EH (cell line): ENCODE measurements at regions not wholly inside any gene's neighbourhood (a gene's known extent, or its start where the extent isn't known, plus 50 kb on each side); places are given as distances from the start of the nearest gene placed in this dataset.

Experiments
- DNase-seq: peaks from one replicate; pipeline ENCODE4 v3.0.0-alpha.2; 2015; ENCODE audit warnings: low read depth

DNA sequence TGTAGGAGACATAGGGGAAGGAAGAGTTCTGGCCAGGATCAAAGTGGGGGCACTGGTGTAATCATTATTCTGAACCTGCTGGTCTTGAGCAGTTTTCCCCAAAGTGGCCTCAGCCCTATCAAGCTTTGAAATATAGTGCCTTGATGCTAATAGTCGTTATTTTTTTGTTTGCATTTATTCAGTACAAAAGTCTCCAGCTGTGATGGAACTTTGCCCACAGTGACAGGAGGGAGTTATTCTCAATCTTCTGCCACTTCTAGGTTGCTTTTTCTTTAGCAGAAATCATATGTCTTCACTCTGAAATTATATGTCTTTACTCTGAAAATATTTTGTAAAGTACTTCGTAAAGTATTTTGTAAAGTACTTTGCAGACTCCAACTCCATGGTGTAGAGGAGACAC is 93.1 kb downstream of the FAT3 start:
- DNase-seq: no peak

DNA sequence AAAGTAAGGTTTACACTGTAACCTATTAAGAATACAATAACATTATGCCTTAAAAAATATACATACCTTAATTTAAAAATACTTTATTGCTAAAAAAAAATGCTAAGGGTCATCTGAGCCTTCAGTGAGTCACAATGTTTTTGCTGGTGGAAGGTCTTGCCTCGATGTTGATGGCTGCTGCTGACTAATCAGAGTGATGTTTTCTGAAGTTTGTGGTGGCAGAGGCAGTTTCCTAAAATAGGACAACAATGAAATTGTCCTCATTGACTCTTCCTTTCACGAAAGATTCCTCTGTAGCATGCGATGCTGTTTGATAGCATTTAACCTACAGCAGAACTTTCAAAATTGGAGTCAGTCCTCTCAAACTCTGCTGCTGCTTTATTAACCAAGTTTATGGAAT is 97.6 kb downstream of the FAT3 start:
- DNase-seq: peak; percentile 87

DNA sequence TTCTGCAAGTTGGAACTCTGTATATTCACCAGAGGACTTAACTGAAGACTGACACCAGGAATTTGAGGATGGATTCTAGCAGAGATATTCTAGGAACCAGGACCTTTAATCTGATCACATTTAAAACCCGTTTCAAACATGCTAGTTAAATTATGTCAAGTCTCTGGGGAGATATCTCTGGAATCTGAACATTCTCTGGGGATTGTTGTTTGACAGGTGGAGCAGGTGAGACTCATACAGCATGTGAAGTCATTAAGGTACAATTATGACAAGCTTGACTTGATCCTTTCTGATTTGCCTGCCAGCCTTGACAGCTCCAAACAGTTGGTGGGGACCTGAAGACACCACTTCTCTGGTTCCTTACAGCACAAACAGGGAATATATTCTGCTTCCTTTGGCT is 100.3 kb downstream of the FAT3 start:
- no peak for DNase-seq

DNA sequence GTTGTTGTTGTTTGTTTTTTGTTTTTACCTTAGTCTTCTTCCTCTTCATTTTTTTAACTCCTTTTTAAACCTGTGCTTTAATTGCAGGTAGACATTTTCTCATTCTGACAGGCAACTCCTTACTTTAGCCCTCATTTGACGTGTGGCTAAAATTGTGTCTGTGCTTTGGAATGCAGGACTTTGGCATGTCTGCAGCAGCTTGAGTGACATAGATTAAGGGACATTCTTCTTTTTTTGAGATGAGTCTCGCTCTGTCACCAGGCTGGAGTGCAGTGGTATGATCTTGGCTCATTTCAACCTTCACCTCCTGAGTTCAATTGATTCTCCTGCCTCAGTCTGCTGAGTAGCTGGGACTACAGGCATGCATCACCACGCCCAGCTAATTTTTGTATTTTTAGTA is 100.8 kb downstream of the FAT3 start:
- DNase-seq: no peak

DNA sequence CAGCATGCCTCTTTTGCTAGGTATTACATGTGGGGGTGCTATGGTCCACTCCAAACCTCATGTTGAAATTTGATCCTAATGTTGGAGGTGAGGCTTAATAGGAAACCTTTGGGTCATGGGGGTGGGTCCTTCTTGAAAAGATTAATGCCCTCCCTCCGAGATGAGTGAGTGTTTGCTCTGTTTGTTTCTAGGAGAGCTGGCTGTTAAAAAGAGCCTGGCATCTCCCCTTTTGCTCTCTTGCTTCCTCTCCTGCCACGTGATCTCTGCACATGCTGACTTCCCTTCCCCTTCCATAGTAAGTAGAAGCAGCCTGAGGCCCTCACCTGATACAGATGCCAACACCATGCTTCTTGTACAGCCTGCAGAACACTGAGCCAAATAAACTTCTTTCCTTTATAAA is 104.5 kb downstream of the FAT3 start:
- no peak for DNase-seq

DNA sequence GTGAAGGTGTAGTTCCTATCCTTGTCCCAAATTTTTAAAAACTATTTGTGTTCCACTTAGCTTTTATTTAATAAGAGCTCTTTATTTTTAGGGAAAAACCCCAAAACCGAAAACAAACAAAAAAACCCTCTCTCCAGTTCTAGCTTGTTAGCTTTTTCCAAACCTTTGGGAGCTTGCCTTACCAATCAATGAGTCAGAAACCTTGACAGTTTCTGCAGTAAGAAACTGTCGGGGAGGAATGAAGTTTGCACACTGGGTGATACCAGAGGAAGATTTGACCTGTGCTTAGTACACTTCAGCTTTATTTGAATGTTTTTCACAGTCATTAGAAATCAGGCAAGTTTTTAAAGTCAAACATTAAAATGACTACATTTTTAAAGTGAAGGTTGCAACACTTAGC is 105.0 kb downstream of the FAT3 start:
- peak; percentile 58 for DNase-seq

DNA sequence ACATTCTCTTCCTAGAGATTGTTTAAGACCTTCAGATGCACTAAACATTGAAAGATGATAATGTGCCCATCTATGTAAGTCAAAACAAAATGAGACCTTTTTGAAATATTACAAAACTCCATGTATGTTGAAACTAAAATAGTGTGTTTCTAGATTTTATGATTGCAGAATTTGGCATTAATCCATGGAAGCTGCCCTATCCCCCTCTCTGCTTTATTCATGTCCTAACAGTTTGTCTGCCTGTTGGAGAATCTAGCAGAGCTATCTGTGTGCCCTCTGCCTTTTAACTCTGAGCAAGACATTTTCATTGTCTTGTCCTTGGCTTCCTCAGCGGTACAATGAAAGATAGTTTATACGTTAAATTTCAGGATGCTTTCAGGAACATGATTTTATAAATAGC is 105.5 kb downstream of the FAT3 start:
- no peak for DNase-seq

DNA sequence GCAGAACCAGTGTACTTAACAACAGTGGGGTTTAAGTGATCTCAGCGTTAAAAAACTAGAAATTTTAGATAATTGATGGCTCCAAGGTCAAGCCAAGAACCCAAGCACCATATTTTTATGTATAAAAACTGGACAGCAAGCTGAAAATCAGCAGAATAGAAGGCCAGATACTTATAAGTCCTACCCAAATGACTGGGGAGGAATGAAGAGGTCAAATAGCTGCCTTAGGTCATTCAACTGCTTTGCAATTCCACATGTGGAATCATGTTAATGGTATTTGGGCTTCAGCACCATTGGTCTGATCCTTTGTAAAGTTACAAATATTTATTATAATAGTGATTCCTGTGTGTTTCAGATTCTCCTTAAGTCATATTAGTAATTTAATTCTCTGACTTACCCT is 108.4 kb downstream of the FAT3 start:
- peak; percentile 83 for DNase-seq

DNA sequence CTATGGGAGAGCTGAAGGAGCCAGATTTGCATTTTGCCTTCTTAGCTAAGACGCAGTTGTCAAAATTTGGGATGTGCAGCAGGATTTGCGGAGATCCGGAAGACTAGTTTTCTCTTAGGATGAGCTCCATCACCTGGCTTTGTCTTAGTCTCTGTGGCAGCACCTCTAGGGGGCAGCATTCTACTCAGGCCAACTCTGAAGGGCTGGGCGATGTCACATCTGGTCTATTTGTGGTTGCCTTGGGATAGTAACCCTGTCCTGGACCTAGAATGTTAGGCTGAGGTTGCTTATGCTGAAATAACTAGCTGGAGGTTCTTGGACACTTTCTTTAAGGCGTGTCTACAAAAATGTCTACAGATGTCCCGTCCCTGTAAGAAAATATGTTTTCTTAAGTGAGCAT is 116.2 kb downstream of the FAT3 start:
- peak; percentile 59 for DNase-seq

DNA sequence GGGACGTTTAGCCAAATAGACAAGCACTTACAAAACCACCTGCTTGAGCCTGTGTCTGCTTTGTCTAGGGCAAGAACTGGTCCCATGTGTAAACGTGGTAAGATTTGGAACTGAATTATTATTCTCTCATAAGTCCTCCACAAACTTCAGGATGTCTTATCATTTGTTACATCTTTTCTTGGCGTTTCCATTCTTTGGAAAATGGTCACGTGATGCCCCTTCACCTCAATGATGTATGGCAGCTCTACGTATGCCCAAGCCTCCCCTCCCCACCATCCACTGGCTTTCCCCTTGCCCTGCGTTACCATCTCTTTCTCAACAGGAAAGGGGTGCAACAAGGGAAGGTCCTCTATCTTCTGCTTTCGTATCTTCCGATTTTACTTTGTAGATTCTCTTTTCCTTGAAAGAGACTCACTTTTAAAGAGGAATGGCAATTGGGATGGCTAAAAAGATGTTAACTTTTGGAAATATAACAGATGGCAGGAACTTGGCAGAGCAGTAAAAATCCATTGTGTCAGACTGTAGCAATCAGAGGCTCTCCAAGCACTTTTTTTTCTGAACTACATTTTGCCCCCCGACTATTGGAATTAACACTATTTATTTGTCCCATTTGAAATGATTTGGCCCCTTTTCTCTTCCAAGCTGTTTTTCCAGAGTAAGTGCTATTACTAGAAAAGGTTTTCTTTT is 117.6 kb downstream of the FAT3 start:
- DNase-seq: no peak

DNA sequence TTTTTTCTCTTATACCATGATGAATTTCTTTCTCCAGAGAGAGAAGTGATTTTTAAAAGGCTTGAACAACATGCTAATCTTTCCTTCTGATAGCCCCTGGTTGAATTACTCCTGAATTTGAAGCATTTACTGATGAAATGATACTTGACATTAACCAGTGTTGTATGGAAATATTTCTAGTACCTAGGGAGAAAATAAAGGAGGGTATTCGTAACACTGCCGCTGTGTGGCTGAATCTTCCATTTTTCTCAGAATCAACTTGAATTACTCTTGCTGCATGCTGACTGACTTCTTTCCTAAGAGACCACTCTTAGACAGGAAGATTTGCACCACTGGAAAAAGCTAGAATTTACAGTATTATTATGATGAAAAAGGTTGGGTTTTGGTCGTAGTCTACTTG is 118.3 kb downstream of the FAT3 start:
- no peak for DNase-seq

DNA sequence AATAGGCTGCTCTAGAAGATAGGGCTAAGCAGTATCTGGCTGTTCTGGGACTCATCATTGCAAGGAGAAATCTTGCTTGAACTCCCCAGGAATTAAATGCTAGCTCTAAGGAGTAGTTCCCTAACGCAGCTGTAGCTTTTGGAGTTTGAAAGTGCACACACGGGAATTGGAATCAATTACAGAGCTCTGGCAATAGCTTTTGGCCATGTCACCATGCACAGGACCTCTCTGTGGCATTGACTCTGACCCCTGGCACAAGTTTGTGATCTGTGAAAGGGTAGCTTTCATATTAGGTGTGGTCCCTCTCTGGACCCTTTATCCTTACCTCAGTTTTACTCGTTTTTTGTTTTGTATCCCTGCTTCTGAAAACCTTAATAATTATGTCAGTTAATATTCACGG is 121.6 kb downstream of the FAT3 start:
- DNase-seq: no peak

DNA sequence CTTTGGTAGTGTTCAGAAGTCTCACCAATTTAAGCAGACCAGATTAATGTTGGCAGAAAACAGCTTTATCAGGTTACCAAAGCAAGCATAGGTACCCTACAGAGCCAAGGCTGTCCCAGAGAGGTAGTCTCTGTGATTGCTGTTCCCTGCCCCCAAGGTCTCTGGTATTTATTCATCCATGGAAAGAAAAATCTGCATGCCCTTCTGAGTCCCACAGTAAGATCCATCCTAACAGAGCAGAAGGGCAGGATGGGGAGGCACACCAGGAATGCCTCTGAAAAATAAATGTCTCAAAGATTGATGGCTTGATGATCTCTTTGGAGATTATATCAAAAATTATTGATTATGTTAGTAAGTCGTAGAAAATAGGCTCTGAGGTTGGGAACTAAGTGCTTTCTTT is 122.8 kb downstream of the FAT3 start:
- DNase-seq: no peak

DNA sequence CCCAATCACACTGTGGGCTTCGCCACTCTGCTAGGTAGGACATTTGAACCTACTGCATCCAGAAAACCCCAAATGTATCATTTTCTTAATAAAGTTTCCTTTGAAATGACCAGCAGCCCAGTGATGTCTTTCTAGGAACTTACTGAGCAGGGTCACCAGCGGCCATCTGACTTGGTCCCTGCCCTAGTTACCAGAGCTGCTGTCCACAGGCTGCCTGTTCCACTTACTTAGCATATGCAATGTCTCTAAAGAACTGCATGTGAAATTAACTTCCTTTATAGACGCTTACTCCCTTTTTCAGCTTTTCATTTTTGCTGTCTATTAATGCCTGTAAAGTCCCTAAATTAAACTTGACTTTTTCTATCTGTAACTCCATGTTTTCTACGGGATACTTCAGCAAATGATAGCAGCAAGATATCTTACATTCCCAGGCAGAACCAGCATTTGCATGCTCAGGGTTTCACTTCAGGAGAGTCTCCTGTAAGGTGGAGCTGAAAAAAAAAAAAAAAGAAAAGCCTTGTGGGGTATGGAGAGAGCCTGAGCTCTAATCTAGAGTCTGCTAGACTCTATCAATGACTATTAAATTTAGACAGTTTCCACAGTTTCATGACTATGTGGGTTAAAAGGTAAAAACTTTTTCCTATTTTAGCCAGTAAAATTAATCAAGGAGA is 125.0 kb downstream of the FAT3 start:
- no peak for DNase-seq

DNA sequence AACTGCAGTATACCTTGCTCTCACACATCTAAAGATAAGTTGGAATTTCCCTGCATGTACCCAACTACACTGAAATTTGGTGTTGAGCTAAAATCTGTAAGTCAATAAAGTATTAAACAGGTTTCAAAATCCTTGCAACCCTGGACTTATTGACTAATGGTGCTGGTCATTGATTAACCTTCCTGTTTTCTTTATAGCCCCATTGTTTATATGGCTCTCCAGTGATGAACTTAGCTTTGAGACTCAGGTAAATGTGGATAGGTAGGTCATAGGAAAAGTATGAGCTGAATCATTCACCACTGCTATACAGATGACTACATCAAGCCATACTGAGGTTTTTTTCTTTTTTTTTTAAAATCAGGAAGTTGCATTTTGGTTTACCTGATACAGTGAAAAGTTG is 132.7 kb downstream of the FAT3 start:
- DNase-seq: no peak

DNA sequence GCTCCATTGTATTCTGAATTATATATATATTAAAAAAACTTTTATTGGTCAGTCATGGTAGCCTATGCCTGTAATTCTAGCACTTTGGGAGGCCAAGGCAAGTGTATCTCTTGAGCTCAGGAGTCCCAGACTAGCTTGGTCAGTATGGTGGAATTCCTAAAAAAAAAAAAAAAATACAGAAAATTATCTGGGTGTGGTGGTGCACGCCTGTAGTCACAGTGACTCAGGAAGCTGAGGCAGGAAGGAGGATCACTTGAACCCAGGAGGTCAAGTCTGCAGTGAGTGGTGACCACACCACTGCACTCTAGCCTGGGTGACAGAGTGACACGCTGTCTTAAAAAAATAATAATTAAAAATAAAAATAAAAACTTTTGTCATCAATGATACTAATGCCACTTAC is 133.2 kb downstream of the FAT3 start:
- DNase-seq: no peak

DNA sequence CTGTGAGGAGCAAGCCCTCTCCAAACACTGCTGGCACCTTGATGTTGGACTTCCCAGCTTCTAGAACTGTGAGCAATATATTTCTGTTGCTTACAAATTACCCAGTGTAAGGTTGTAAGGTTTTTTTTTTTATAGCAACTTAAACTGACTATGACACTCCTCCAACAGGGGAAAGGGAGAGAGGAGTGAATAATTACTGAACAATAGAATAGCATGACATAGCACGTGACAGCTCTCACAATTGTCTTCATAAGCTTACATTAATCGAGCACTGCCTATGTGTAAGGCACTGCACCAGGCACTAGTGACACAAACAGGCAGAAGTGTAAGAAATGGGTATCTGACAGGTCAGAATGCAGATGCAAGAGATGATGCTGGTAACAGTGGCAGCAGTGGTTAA is 136.9 kb downstream of the FAT3 start:
- DNase-seq: no peak

DNA sequence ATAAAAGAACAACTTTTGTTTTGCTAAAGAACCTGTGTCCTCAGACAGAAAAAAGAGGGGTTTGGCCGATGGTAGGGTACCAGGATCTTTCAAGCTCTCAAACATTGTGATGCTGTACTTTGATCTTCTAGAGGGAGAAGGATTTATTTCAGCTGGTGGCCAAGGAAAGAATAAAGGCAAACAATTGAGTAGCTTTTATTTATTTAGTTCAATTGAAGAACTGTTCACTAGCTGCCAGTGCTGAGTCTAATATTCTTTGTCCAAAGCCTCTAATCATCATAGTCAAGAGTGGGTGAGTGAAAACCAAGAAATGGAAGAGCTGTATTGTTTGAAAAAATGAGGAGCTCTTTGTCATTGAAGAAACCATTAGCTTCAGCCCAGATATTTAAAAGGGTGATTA is 138.4 kb downstream of the FAT3 start:
- DNase-seq: no peak

DNA sequence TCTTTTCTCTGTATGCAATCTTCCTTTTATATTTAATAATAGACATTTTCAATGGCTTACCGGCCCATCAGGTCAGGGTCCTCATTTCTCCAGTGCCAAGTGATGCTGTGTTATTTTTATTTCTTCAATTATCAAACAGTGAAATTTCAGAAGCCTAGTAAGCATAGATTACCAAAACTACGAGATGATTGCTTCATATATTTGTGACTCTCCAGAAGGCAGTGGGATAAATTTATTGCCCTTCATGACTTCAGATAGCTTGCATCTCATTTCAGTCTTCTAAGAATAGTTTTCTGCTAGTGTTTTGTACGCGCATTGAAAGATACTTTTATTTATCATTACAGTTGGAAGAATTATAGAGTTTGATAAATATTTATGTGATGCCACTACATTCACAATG is 139.6 kb downstream of the FAT3 start:
- DNase-seq: no peak

DNA sequence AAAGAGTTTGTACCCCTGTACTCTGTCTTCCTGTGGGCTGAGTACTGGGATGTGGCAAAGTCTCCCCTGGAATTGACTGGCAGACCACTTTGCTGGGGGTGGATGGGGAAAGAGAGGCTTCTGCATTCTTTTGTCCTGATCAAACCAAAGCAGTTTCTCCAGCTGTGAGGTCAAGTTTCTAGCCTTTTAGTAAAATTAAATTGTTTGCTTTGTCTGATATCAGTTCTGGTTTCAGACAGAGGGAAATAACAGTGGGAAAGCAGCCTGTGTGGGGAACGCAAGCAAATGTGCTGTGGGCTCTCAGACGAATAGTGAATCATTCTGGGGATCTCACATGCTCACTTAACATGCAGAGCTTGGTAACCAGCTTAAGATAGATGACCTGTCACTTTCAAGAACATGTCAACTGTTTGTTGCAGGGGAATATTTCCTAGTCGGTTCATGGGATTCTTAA is 151.6 kb downstream of the FAT3 start:
- peak; percentile 71 for DNase-seq

DNA sequence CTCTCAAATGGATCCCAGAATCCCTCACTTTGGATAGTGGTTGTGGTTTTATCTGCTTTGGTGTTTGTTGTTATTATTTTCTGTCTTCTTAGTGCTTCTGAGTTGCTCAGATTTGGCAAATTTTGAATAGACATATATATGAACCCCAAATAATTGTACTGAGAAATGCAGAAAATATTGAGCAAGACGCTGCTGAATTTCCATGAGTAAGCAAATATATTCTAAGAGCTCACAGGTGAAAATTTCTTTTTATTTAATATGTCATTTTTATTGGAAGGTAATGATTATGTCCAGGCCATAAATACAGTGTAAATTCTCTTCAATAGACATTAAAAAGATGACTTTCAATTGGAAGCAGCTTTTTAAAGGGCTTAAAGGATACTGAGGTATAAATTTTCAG is 152.1 kb downstream of the FAT3 start:
- DNase-seq: no peak

DNA sequence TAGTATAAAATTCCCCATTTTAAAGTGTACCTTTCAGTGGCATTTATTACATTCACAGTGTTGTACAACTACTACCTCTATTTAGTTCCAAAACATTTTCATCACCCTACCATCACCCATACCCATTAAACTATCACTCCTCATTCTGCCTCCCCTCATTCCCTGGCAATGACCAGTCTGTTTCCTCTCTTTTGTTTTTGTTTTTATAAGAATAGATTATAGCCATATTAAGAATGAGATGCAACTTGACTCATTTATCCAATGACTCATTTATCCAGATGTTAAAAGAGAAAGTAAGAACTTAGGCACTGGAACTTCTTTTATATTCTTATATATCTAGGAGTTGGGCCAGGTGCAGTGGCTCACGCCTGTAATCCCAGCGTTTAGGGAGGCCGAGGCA is 156.3 kb downstream of the FAT3 start:
- DNase-seq: peak; percentile 90

DNA sequence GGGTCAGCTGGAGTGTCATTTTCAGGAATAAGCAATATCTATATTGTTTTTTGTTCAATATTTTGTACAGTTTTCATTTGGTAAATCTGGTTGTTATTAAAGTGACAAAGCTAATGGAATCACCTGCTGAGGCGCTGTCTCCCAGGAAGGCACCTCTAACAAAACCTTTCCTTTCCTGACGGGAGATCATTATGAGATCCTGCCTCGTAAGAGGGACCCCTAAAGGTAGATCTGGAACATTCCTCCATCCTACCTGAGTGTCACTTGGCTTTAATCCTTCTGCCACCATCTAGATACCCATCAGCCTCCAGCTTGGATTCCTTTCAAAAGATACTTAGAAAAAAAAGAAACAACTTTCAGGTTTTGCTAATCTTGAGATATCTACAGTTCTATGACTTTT is 157.7 kb downstream of the FAT3 start:
- no peak for DNase-seq

DNA sequence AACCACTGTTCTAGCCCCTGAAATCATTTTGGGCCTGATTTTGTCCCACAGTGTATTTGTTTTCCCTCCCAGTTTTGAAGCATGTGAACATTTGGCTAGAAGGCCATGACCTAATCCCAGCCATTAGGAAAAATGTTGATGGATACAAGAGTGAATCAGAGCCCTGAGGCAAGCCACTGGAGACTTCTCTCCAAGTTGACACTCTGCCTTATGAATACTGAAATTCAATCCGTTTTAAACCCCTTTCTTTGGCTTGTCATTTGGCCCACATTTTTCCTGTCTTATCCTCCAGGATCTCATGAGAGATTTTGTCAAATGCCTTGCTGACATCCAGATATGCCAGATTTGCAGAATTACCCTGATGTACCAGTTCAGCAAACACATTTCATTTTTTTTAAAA is 158.8 kb downstream of the FAT3 start:
- DNase-seq: peak; percentile 95
